Kidney glomerular epithelial cell (primary cell): ENCODE measurements at regions not wholly inside any gene's neighbourhood (a gene's known extent, or its start where the extent isn't known, plus 50 kb on each side); places are given as distances from the start of the nearest gene placed in this dataset.
A peak's percentile ranks its signal among the peaks of the same experiment; 100 is the strongest.

Source experiments
- DNase-seq: peaks from one replicate; lab custom pipeline; 2025; lab: John Stamatoyannopoulos, UW

DNA sequence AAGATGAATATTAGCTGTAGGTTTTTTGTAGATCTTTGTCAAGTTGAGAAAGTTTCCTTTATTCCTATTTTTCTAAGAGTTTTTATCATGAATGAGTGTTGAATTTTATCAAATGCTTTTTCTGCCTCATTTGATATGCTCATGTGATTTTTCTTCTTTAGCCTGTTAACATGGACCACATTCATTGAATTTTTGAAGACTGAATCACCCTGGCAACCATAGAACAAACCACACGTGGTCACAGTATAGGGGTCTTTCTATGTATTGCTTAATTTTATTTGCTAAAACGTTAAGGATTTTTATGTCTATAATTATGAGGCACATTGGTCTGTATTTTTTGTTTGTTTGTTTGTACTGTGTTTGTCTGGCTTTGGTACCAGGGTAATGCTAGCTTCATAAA, 201.7 kb upstream of the CWC22 start:
- DNase-seq, result peak; percentile 37

DNA sequence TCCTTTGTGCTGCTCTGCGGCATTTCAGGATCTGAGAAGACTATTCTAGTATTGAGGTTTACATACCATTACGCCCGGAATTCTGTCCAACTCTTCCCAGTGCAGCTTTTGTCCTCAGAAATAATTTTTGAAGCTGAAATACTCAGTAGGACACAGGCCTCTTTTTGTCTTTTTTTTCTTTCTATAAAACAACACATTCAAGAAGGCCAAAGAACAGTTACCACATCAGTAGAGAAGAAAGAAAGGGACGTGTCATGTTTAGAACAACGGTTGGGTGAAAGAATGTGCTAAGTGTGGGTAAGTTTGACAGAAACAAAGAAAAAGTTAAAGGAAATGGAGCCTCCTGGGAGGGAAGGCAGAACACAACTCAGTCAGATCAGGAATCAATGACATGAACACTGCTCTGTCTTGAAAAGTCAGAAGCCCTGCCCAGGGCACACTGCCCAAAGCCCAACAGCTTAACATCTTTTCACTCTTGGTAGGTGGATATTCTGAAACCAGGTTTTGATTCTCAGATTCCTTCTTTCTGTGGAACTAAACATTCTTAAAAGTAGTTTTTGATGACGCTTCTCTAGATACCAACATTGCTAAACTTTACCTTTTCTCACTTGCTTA, 198.6 kb upstream of the CWC22 start:
- no peak for DNase-seq

GRCh38 chr2:180203972-180204371, 196.9 kb upstream of the CWC22 start:
- no peak for DNase-seq

GRCh38 chr2:180202467-180202951, 195.4 kb upstream of the CWC22 start:
- no peak for DNase-seq

GRCh38 chr2:180196419-180196977, 189.4 kb upstream of the CWC22 start:
- no peak for DNase-seq

DNA sequence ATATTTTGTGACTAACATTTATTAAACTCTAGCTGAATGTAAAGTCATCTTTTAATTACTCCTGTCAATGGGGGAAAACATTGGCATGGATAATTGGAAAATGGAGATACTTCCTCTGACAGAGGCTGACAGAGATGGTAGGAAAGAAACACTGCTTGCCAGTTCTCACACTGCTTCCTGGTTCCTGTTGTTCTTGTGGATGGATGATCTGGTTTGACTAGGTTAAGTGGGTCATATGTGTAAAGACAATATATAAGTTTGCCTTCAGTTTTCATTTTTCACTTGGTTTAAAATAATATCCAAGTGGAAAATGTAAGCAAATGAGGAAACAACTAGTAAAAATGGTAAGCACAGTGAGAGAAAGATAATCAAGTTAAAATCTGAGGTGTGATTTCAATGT, 188.8 kb upstream of the CWC22 start:
- no peak for DNase-seq

- DNase-seq, result no peak
Observed at GRCh38 chr2:180191432-180192124, 184.5 kb upstream of the CWC22 start.

- no peak for DNase-seq
Observed at GRCh38 chr2:180190851-180191250, 183.8 kb upstream of the CWC22 start.

- DNase-seq, result no peak
Observed at GRCh38 chr2:180187611-180188010, 180.5 kb upstream of the CWC22 start.

DNA sequence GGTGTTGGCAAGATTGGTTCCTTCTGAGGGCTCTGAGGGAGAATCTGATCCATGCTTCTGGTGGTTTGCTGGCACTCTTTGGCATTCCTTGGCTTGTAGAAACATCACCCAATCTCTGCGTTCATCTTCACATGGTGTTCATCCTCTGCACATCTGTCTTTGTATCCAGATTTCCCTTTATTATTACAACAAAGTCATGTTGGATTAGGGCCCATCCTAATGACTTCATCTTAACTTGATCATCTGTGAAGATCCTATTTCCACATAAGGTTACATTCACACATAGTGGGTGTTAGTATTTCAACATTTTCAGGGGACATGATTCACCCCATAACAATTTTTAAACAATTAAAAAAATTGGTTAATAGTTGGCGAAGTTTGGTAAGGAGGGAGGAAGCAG, 177.4 kb upstream of the CWC22 start:
- no peak for DNase-seq

DNA sequence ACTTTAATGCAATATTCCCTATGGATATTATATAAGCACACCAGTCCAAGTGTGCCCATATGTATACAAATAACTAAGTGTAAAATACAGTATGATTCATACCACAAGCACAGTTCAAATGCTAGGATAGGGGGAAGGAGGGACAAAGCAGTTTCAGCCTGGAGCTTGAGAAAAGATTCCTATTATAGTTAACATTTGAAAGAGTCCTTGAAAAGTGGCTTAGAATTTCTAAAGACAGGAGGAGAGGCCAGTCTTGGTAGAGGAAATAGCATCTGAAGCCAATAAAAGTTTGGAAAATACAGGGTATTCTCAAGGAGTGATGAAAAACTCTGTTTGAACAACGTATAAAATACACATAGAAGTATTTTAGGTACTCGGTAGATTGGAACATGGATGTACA, 173.4 kb upstream of the CWC22 start:
- DNase-seq, result no peak

- DNase-seq, result no peak
Observed at GRCh38 chr2:180177534-180177933, 170.4 kb upstream of the CWC22 start.

- no peak for DNase-seq
Observed at GRCh38 chr2:180175736-180176135, 168.6 kb upstream of the CWC22 start.

GRCh38 chr2:180174580-180174979, 167.5 kb upstream of the CWC22 start:
- no peak for DNase-seq

DNA sequence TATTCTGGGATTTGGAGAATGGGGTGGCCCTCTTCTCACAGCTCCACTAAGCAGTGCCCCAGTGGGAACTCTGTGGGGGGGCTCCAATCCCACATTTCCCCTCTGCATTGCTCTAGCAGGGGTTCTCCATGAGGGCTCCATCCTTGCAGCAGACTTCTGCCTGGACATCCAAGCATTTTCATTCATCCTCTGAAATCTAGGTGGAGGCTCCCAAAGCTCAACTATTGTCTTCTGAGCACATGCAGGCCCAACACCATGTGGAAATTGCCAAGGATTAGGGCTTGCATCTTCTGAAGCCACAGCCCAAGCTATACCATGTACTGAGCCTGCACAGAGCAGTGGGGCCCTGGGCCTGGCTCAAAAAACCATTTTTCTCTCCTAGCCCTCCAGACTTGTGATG, 162.4 kb upstream of the CWC22 start:
- DNase-seq, result no peak

- DNase-seq, result no peak
Observed at GRCh38 chr2:180161415-180161814, 154.3 kb upstream of the CWC22 start.

- no peak for DNase-seq
Observed at GRCh38 chr2:180159921-180160320, 152.8 kb upstream of the CWC22 start.

GRCh38 chr2:180158961-180159360, 151.9 kb upstream of the CWC22 start:
- DNase-seq, result no peak

GRCh38 chr2:180156651-180157050, 149.6 kb upstream of the CWC22 start:
- DNase-seq, result no peak

- DNase-seq, result no peak
Observed at GRCh38 chr2:180150606-180151005, 143.5 kb upstream of the CWC22 start.

GRCh38 chr2:180146541-180146940, 139.4 kb upstream of the CWC22 start:
- DNase-seq, result no peak

- DNase-seq, result no peak
Observed at GRCh38 chr2:180146114-180146513, 139.0 kb upstream of the CWC22 start.

- DNase-seq, result no peak
Observed at GRCh38 chr2:180145163-180145562, 138.1 kb upstream of the CWC22 start.
